ENCODE measurements at regions not wholly inside any gene's neighbourhood (a gene's known extent, or its start where the extent isn't known, plus 50 kb on each side); places are given as distances from the start of the nearest gene placed in this dataset.

DNA sequence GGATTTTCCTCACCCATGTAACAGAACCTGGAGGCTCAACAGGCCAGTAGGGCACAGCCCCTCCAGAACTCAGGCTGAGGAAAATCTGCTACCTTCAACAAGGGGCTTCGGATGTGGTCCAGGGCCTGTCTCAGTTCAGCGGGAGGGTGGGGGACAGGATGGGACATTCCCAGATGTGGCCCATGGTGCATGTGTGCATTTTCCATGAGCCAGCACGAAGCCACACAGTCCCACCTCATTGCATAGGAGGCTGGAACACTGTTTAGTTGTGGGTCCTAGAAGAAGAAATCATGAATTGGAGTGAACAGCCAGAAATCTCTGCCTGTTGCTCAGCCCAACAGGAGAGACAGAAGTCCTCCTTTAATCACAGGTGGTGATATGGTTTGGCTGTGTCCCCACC, 469.6 kb upstream of the MYT1L start:
- Histone ChIP-seq H3K27me3 (replicated peaks; ENCODE audit: insufficient read depth) (no peaks in the 10 kb centered on the region), H3K27ac (no peak overlapping the region), H3K4me3 (no peak overlapping the region), H3K36me3 (no peaks in the 10 kb centered on the region), H3K9me3 (no peaks in the 10 kb centered on the region), H3K4me1 (replicated peaks) (no peaks in the 10 kb centered on the region)
- no peak for DNase-seq (ENCODE audit: low spot score)
- no peak for TF ChIP-seq POLR2A (IDR thresholded peaks at IDR 0.05)
- TF ChIP-seq POLR2AphosphoS5 (IDR thresholded peaks at IDR 0.05) = no peak
- TF ChIP-seq, protein P1, sequence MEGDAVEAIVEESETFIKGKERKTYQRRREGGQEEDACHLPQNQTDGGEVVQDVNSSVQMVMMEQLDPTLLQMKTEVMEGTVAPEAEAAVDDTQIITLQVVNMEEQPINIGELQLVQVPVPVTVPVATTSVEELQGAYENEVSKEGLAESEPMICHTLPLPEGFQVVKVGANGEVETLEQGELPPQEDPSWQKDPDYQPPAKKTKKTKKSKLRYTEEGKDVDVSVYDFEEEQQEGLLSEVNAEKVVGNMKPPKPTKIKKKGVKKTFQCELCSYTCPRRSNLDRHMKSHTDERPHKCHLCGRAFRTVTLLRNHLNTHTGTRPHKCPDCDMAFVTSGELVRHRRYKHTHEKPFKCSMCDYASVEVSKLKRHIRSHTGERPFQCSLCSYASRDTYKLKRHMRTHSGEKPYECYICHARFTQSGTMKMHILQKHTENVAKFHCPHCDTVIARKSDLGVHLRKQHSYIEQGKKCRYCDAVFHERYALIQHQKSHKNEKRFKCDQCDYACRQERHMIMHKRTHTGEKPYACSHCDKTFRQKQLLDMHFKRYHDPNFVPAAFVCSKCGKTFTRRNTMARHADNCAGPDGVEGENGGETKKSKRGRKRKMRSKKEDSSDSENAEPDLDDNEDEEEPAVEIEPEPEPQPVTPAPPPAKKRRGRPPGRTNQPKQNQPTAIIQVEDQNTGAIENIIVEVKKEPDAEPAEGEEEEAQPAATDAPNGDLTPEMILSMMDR (IDR thresholded peaks at IDR 0.05) = no peak
- intact Hi-C loops (cut with DNase I) = no loop called here
- WGBS = 83% methylated on average over 3 of the region's 3 CpGs

DNA sequence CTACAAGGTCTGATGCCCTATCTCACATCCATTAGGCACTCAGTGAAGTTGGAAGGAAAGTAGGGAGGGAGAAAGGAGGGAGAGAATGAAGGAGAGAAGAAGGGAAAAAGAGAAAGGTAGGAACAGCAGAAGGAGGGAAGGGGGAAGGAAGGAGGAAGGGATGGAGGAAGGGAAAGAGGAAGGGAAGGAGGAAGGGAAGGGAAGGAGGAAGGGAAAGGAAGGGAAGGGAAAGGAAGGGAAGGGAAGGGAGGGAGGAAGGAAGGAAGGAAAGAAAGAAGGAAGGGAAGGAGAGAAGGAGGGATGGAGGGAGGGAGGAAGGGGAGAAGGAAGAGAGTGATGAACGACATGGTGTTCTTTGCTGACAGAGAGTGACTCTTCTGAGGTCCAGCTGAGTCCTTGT, 468.9 kb upstream of the MYT1L start:
- Histone ChIP-seq H3K36me3 (no peaks in the 10 kb centered on the region), H3K27me3 (replicated peaks; ENCODE audit: insufficient read depth) (no peaks in the 10 kb centered on the region), H3K4me3 (no peak overlapping the region), H3K4me1 (replicated peaks) (no peaks in the 10 kb centered on the region), H3K27ac (no peak overlapping the region), H3K9me3 (no peaks in the 10 kb centered on the region)
- no peak for DNase-seq (ENCODE audit: low spot score)
- intact Hi-C loops (cut with DNase I) = no loop called here
- TF ChIP-seq, protein P1 (IDR thresholded peaks at IDR 0.05) = no peak
- TF ChIP-seq POLR2A (IDR thresholded peaks at IDR 0.05) (no peak), POLR2AphosphoS5 (IDR thresholded peaks at IDR 0.05) (no peak)
- WGBS = 68% methylated on average over 1 of the region's 1 CpG

DNA sequence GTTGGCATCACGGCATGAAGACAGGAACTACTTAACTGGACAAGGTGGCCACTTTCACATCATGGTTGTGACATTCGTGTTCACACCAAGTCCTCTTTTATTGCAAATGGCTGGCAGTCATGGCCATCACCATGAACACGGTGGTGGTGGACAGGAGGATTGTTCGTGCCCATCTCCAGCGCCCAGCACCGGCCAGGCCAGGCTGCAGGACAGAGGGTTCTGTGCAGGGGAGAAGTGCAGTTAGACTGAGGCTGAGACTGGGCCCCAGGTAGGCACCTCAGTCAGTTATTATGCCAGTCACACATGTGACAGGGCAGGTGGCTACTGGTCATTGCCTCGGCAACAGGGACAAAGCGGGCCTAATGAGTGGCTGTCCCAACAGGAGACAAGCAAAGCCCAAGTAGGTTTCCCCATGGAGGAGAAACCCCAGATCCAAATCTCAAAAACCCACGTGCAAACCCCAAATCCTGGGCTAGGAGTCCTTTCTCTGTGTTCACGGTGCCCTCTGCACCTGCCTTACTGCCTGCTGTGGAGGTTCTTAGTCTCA, 468.1 kb upstream of the MYT1L start:
- Histone ChIP-seq H3K36me3 (no peaks in the 10 kb centered on the region), H3K4me3 (no peak overlapping the region), H3K4me1 (replicated peaks) (no peaks in the 10 kb centered on the region), H3K27me3 (replicated peaks; ENCODE audit: insufficient read depth) (no peaks in the 10 kb centered on the region), H3K27ac (no peak overlapping the region), H3K9me3 (no peaks in the 10 kb centered on the region)
- no peak for DNase-seq (ENCODE audit: low spot score)
- intact Hi-C loops (cut with DNase I) = no loop called here
- no peak for TF ChIP-seq POLR2AphosphoS5 (IDR thresholded peaks at IDR 0.05)
- TF ChIP-seq, protein P1 (IDR thresholded peaks at IDR 0.05) = no peak
- TF ChIP-seq POLR2A (IDR thresholded peaks at IDR 0.05) = no peak
- 89% methylated on average over 10 of the region's 10 CpGs for WGBS

DNA sequence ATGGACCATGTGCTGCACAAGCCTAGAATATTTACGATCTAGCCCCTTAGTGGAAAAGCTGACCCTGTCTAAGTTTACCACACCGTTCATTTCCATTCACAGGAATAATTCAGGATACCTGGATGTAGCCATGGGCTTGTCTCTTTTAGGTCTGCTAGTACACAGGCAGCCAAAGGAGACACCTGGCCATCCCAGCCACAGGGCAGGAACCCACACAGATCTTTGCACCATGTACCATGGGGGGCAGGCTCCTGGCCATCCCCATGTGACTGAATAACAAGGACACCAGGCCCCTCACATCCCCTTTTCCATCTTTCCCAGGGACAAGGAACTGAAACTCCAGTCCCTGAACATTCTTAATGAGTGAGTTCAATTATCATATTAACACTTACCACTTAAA, 467.3 kb upstream of the MYT1L start:
- no peaks in the 10 kb centered on the region for H3K36me3 ChIP-seq
- H3K27ac ChIP-seq = no peak overlapping the region
- no peaks in the 10 kb centered on the region for H3K4me1 ChIP-seq (replicated peaks)
- TF ChIP-seq, protein P1 (IDR thresholded peaks at IDR 0.05) = no peak
- TF ChIP-seq POLR2AphosphoS5 (IDR thresholded peaks at IDR 0.05) (no peak), POLR2A (IDR thresholded peaks at IDR 0.05) (no peak)
- H3K9me3 ChIP-seq = no peaks in the 10 kb centered on the region
- DNase-seq (ENCODE audit: low spot score) = no peak
- H3K4me3 ChIP-seq = no peak overlapping the region
- intact Hi-C loops (cut with DNase I) = no loop called here
- WGBS = 91% methylated on average over 2 of the region's 2 CpGs
- H3K27me3 ChIP-seq (replicated peaks; ENCODE audit: insufficient read depth) = no peaks in the 10 kb centered on the region

DNA sequence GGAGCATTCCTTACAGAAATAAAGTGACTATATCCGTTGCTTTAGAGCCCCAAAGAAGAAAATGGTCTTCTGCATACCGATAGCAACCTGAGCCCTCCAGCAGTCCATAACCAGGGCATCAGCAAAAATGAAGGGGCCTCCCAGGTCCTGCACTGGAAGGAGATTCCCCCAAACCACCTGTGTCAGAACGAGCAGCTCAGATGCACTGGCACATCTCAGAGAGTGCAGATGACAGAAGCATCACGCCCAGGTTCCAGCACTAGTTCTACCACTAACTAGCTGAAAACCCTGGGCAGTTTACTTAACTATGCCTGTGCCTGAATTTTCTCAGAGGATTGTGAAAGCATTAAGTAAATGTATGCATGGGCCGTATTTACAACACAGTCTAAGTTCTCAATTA, 466.7 kb upstream of the MYT1L start:
- Histone ChIP-seq H3K27ac (no peak overlapping the region), H3K27me3 (replicated peaks; ENCODE audit: insufficient read depth) (no peaks in the 10 kb centered on the region), H3K9me3 (no peaks in the 10 kb centered on the region), H3K4me3 (no peak overlapping the region), H3K4me1 (replicated peaks) (no peaks in the 10 kb centered on the region), H3K36me3 (no peaks in the 10 kb centered on the region)
- WGBS = 78% methylated on average over 5 of the region's 5 CpGs
- DNase-seq (ENCODE audit: low spot score) = no peak
- intact Hi-C loops (cut with DNase I) = no loop called here
- TF ChIP-seq POLR2AphosphoS5 (IDR thresholded peaks at IDR 0.05) = no peak
- TF ChIP-seq, protein P1 (IDR thresholded peaks at IDR 0.05) = no peak
